ENCODE measurements at regions not wholly inside any gene's neighbourhood (a gene's known extent, or its start where the extent isn't known, plus 50 kb on each side); places are given as distances from the start of the nearest gene placed in this dataset.

DNA sequence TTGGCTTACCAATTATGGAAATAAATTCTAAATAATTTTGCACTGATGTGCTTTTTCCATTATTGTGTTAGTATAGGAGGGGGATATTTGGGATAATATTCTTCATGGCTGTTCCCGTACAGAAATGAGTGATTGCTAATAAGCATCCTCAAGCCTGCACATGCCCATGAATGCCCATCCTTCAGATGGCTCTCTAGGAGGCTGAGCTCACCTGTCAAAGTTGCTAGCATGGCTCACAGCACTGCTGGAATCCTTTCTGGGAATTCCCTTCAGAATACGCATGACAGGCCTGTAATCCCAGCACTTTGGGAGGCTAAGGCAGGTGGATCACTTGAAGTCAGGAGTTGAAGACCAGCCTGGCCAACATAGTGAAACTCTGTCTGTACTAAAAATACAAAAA is 124.1 kb downstream of the NXNL2 start:
- DNase-seq, result no peak

DNA sequence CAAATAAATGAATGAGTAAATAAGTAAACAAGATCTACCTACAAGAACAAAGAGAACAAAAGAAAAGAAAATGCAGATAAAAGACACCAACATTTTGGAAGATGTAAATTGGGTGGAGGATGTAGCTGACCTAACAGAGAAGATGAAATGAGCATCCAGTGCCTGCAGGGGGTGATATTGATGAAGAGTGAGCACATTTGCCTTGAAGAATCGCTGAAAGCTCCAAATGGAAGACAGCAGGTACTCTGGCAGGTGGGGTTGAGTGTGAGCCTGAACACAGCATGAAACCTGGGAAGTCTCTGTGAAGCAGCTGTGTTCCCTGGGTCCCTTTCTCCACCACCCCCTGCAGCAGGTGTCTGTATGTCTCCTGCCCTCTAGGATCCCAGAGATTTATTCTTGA is 125.6 kb downstream of the NXNL2 start:
- DNase-seq, result no peak

DNA sequence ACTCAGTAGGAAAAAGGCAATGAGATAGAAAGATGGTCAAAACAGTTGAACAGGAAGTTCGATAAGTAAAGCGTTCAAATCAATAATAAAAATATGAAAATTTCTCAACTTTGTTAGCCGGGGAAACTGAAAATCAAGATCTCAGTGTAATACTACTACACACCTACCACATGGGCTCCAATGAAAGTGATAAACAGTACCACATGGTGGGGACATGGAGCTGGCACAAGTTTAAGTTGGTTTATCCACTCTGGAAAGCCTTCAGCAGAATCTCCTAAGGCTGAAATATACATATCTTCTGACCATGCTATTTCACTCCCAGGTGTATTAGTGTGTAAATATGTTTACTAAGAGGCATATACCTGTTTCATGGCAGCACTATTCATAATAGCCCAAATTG is 126.8 kb downstream of the NXNL2 start:
- DNase-seq, result no peak

DNA sequence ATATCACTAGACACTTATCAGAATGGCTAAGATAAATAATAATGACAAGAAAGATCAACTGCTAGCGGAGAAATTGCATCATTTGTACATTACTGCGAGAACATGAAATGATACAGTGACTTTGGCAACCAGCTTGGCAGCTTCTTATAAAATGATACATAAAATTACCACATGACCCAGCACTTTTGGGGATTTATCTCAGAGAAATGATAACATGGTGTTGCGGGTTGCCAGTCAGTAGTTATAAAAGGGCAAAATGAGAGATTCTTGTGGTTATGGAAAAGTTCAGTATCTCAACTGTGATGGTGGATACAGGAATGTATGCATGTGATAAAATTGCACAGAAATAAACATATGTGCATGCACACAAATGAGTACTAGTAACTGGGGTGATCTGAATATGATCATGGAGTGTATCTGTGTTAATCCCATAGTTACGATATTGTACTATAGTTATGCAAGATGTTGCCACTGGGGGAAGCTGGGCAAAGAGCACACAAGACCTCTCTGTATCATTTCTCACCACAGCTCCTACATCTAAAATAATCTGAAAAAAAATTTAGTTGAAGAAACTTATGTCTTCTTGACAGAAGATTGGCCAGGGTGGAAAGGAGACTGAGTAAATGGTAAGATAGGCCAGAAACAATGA is 128.9 kb downstream of the NXNL2 start:
- no peak for DNase-seq

DNA sequence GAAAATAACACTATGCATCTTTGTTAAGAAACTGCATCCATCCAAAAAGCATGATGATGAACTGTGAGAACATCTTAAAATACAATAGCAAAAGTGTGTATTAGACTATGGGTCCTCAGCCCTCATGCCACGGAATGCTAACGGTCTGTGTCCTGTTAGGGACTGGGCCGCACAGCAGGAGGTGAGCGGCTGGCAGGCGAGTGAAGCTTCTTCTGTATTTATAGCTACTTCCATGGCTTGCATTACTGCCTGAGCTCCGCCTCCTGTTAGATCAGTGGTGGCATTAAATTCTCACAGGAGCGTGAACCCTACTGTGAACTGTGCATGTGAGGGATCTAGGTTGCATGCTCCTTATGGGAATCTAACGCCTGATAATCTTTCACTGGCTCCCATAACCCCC is 129.8 kb downstream of the NXNL2 start:
- no peak for DNase-seq

- DNase-seq, result no peak
Observed at GRCh38 chr9:88672874-88673689, 138.1 kb downstream of the NXNL2 start.

- DNase-seq, result no peak
Observed at GRCh38 chr9:88673886-88674285, 138.9 kb downstream of the NXNL2 start.

- DNase-seq, result no peak
Observed at GRCh38 chr9:88676644-88677043, 141.7 kb downstream of the NXNL2 start.

- no peak for DNase-seq
Observed at GRCh38 chr9:88678008-88678407, 143.0 kb downstream of the NXNL2 start.

- no peak for DNase-seq
Observed at GRCh38 chr9:88678431-88678830, 143.5 kb downstream of the NXNL2 start.

DNA sequence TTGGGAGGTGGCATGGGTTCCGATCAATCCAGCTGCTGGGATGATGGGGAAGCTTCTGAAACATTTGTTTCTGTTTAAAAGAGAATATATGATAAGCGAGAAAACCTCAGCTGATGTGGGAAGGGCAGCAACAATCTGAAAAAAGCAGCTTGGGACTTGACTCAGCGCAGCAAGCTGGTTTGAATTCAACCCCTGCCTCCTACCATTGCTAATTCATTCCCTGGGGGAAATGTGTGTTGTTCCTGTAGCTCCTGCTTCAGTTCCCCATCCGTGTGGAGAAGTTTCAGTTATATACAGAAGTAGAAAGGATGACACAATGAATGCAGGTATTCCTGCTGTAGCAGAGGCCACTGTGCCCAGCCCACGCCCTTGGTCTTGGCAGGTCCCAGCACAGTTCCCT is 145.1 kb downstream of the NXNL2 start:
- no peak for DNase-seq

DNA sequence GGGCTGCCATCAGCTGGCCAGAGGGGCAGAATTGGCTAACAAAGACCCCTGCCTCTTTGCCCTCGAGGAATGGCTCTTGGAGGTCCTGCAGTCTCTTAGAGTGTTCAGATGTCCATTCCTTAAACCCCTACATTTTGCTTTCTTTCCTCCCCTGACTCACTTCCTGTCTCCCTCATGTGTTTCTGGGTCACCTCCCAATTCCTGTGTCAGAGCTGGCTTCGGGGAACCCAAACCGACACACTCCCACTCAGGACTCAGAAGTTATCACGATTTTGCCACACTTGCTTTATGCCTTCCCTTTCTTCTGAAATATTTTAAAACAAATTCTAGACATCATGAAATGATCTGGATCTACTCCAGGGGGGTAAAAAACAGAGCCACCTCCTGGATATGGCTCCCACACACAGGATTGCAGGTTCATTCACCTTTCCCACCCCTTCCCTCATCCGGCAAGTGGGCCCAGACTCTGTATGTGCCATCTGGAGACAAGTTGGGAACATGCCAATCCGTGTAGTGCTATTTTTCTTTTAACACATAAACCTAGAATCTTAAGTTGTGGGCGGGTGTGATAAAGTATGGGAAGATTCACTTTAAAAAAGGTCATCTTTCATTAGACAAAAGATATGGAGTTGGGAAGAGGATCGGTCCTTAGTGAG is 145.7 kb downstream of the NXNL2 start:
- no peak for DNase-seq

DNA sequence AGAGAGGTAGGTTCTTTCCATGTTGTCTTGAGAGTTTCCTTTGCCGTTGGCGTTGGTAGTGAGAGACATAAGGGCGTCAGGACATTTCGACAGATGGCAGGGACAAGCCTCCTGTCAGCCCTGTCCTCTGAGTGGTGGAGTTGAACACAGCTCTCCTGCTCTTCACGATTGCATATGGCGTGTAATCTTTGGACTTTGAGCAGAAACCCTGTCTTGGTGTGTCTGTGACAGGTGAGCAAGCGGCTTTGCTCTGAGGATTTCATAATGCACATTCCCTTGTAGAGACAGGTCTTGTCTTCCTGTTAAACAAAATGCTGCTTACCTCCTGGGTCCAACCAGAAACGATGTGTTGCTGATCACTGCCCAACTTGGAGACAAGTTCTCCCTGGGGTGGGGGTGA is 146.5 kb downstream of the NXNL2 start:
- no peak for DNase-seq

DNA sequence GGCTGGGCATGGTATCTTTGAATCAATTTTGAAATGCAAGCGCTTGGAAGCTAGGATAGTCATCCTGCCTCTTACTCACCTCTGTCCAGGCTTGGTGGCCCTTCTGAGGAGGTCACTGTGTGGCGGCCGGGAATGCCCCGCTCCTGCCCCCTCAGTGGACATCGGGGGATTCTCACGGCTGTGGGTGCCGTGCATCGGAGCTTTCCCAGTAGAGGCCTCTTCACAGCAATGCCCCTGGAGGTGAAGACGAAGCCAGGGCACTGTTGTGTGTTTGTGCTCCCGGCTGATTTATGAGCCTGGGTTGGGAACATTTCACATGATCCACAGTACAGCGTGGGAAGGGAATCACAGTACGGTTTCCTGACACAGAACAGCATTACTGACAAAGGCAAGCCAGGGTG is 147.5 kb downstream of the NXNL2 start:
- DNase-seq, result no peak

DNA sequence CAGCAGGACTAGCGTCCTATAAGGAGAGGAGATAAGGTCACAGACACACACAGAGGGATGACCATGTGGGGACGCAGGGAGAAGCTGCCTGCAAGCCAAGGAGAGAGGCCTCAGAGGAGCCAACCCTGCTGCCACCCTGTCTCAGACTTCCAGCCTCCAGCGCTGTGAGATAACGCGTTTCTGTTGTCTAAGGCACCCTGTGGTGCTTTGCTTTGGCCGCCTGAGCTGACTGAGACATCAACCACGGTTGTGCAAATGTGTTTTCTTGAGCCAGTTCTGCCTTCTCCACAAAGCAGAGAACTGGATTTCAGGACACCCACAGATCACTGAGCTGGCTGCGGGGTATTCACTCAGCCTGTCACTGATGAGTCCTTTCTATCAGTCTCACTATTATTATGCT is 149.1 kb downstream of the NXNL2 start:
- DNase-seq, result no peak

- no peak for DNase-seq
Observed at GRCh38 chr9:88684845-88685244, 149.9 kb downstream of the NXNL2 start.

GRCh38 chr9:88685966-88686365 is 151.0 kb downstream of the NXNL2 start:
- no peak for DNase-seq

DNA sequence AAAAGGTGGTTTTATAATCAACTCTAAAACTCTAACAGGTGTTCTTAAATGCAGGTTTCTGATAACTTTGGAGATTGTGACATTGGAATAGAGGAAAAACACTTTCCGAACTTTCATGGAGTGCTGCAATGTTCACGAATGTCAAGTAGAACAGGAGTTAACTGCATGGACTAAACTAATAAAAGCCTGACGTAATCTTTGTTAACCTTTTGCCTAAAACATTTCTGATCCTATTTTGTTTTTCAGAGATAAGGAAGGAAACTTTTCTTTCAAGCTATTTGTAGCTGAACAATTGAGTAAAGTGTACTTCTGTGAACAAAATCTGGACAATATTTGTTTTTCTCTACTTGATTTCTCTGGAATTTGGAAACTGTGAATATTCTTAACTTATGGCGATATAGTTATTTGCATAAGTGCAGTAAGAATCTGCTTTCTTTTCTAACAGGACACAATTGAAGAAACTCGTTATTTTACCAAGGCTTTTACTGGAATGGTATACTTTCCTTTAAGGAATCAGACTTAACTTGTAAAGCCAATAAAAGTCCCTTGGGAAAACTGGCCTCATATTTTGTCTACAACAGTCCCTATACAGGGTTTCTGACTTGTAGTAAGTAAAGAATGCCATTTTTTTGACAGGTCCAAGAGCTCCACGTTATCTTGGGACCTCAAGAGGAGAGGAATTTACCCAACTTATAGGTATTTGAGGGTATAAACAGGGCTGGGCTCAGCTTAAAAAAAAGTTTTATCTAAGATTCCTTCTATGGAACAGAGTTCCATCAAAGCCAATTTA is 154.7 kb downstream of the NXNL2 start:
- DNase-seq, result no peak

- DNase-seq, result no peak
Observed at GRCh38 chr9:88690628-88691027, 155.7 kb downstream of the NXNL2 start.

GRCh38 chr9:88691091-88691490 is 156.1 kb downstream of the NXNL2 start:
- DNase-seq, result no peak

GRCh38 chr9:88691811-88692210 is 156.8 kb downstream of the NXNL2 start:
- DNase-seq, result no peak

- no peak for DNase-seq
Observed at GRCh38 chr9:88692827-88693226, 157.8 kb downstream of the NXNL2 start.

DNA sequence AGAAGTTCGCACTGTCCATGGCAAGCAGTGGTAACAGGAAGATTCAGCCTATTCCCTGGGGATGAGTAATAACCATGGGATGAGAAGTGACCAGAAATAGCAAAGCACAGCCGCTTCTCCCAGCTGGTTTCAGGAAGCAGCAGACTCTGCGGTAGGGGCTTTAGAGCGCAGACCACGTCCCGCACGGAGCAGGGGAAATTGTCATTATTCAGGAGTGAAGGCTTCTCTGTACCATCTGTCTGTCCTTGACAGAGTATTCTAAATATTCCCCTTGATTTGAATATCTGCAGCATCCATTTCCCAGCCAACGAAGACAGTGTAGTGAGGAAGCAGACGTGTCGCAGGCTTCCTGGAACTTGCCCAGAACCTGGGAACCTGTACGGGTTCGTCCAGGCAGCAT is 159.6 kb downstream of the NXNL2 start:
- DNase-seq, result no peak

Measured in femur (tissue), 1 donor.